H1 (cell line): ENCODE measurements at regions not wholly inside any gene's neighbourhood (a gene's known extent, or its start where the extent isn't known, plus 50 kb on each side); places are given as distances from the start of the nearest gene placed in this dataset.

Experiments used
- CTCF ChIA-PET: fragments of 300-600 bp; sonication (Branson Sonifier 250); formaldehyde crosslinking; loops from one replicate; lab custom pipeline; 2021; ENCODE audit not compliant: partially characterized antibody; lab: Charles Lee
- POLR2A ChIA-PET: fragments of 300-600 bp; sonication (Branson Sonifier 250); formaldehyde crosslinking; loops from one replicate; lab custom pipeline; 2021; ENCODE audit warnings: inconsistent platforms; ENCODE audit not compliant: partially characterized antibody; lab: Charles Lee
- DNase-seq, 2 experiments: peaks; one replicate each; pipeline versions ENCODE4 v3.0.0 to v3.0.0-alpha.2; 2010 to 2022; ENCODE audit warnings: low spot score in 2 of 2, low read depth in 1 of 2, mixed read lengths in 1 of 2
- FAIRE-seq: peaks from 2 replicates; lab custom pipeline; 2011; peaks lifted over from hg19 to GRCh38; lab: Jason Lieb, UNC
- H2AFZ ChIP-seq: 2 replicates; pipeline ENCODE4 v1.8.1; 2012; ENCODE audit warnings: low read length, inconsistent platforms
- H2AK5ac ChIP-seq: 2 replicates; pipeline ENCODE4 v1.6.1; 2013; ENCODE audit warnings: low read depth, low read length
- H2BK120ac ChIP-seq: replicated peaks from 2 replicates; pipeline ENCODE3; 2013; ENCODE audit warnings: low read depth, low read length, inconsistent platforms
- H2BK12ac ChIP-seq: 2 replicates; pipeline ENCODE4 v1.6.1; 2013; ENCODE audit warnings: low read depth, low read length
- H2BK15ac ChIP-seq: 2 replicates; pipeline ENCODE4 v1.6.1; 2013; ENCODE audit warnings: low read length
- H2BK20ac ChIP-seq: 2 replicates; pipeline ENCODE4 v1.6.1; 2013; ENCODE audit warnings: low read length
- H2BK5ac ChIP-seq: 2 replicates; pipeline ENCODE4 v1.6.1; 2013; ENCODE audit warnings: low read depth, low read length
- H3K14ac ChIP-seq: 2 replicates; pipeline ENCODE4 v1.6.1; 2013; ENCODE audit warnings: inconsistent platforms; ENCODE audit not compliant: insufficient read length
- H3K18ac ChIP-seq: 2 replicates; pipeline ENCODE4 v1.6.1; 2013; ENCODE audit warnings: low read length; ENCODE audit errors: extremely low read depth
- H3K23ac ChIP-seq: 2 replicates; pipeline ENCODE4 v1.6.1; 2013; ENCODE audit warnings: inconsistent platforms; ENCODE audit not compliant: insufficient read length
- H3K23me2 ChIP-seq: 2 replicates; pipeline ENCODE4 v1.6.1; 2013; ENCODE audit warnings: low read depth, low read length
- H3K27ac ChIP-seq: 2 replicates; pipeline ENCODE4 v1.6.1; 2011; ENCODE audit warnings: low read depth, low read length, inconsistent platforms
- H3K27me3 ChIP-seq, 4 experiments: replicated peaks in 1 of 4; 1 replicate in 1 of 4; 2 replicates in 3 of 4; pipeline versions ENCODE4 v1.6.1 to v1.8.1; 2011 to 2013; ENCODE audit warnings: low read length in 3 of 4, mild to moderate bottlenecking in 3 of 4, inconsistent platforms in 2 of 4, mixed read lengths in 2 of 4, moderate library complexity in 1 of 4; ENCODE audit not compliant: control insufficient read depth in 3 of 4, insufficient read depth in 3 of 4; ENCODE audit errors: extremely low read depth in 1 of 4
- H3K36me3 ChIP-seq, 4 experiments: 2 replicates each; pipeline versions ENCODE4 v1.6.1 to v1.8.1; 2011 to 2013; ENCODE audit warnings: mild to moderate bottlenecking in 4 of 4, low read length in 3 of 4, moderate library complexity in 2 of 4, control low read depth in 1 of 4, inconsistent platforms in 1 of 4; ENCODE audit not compliant: insufficient read depth in 4 of 4, control insufficient read depth in 2 of 4
- H3K4ac ChIP-seq: replicated peaks from 2 replicates; pipeline ENCODE3; 2013; ENCODE audit warnings: low read length, low read depth, mixed read lengths, inconsistent platforms; ENCODE audit not compliant: insufficient read length
- H3K4me1 ChIP-seq, 4 experiments: replicated peaks in 1 of 4; 1 replicate in 1 of 4; 2 replicates in 3 of 4; pipeline versions ENCODE4 v1.6.1 to v1.8.1; 2011 to 2013; ENCODE audit warnings: low read length in 3 of 4, inconsistent platforms in 2 of 4, mixed read lengths in 1 of 4; ENCODE audit not compliant: insufficient read depth in 4 of 4, control insufficient read depth in 3 of 4
- H3K4me2 ChIP-seq, 2 experiments: 2 replicates each; pipeline versions ENCODE4 v1.6.1 to v1.8.1; 2011 to 2013; ENCODE audit warnings: low read depth in 2 of 2, low read length in 2 of 2, control low read depth in 1 of 2, inconsistent platforms in 1 of 2, mild to moderate bottlenecking in 1 of 2; ENCODE audit not compliant: insufficient read depth in 1 of 2
- H3K4me3 ChIP-seq, 4 experiments: fragments of 200-600, 300-600 bp in 1 of 4; sonication (generic), shearing (Covaris generic), sonication (Bioruptor Twin) in 1 of 4; 2 replicates each; pipeline versions ENCODE4 v1.5.1 to v1.8.1; 2011 to 2016; ENCODE audit warnings: low read length in 4 of 4, low read depth in 3 of 4, control low read depth in 2 of 4, inconsistent platforms in 2 of 4, mild to moderate bottlenecking in 2 of 4, mixed read lengths in 1 of 4, moderate library complexity in 1 of 4; ENCODE audit not compliant: insufficient read depth in 2 of 4; ENCODE audit errors: extremely low read depth in 1 of 4
- H3K56ac ChIP-seq: replicated peaks from 2 replicates; pipeline ENCODE3; 2013; ENCODE audit warnings: low read depth, mild to moderate bottlenecking, mixed read lengths, low read length, inconsistent platforms; ENCODE audit not compliant: insufficient read length
- H3K79me1 ChIP-seq: 2 replicates; pipeline ENCODE4 v1.6.1; 2013; ENCODE audit warnings: low read depth, low read length, control low read depth
- H3K79me2 ChIP-seq, 2 experiments: 2 replicates each; pipeline versions ENCODE4 v1.6.1 to v1.8.1; 2012 to 2013; ENCODE audit warnings: low read length in 2 of 2, mild to moderate bottlenecking in 2 of 2, inconsistent platforms in 1 of 2; ENCODE audit not compliant: insufficient read depth in 2 of 2, control insufficient read depth in 1 of 2
- H3K9ac ChIP-seq, 4 experiments: replicated peaks in 1 of 4; 1 replicate in 1 of 4; 2 replicates in 3 of 4; pipeline versions ENCODE4 v1.6.1 to v1.8.1; 2011 to 2013; ENCODE audit warnings: low read depth in 3 of 4, low read length in 3 of 4, control low read depth in 2 of 4, mild to moderate bottlenecking in 2 of 4, moderate library complexity in 2 of 4, inconsistent platforms in 1 of 4; ENCODE audit errors: extremely low read depth in 1 of 4
- H3K9me3 ChIP-seq, 2 experiments: 2 replicates each; pipeline versions ENCODE4 v1.6.1 to v1.8.1; 2012 to 2013; ENCODE audit warnings: mild to moderate bottlenecking in 2 of 2, moderate library complexity in 2 of 2, control low read depth in 1 of 2, inconsistent platforms in 1 of 2, low read depth in 1 of 2, low read length in 1 of 2, mixed read lengths in 1 of 2; ENCODE audit not compliant: insufficient read depth in 2 of 2
- H4K20me1 ChIP-seq, 2 experiments: replicated peaks in 1 of 2; 2 replicates each; pipeline versions ENCODE3 to v1.8.1; 2011 to 2013; ENCODE audit warnings: inconsistent platforms in 2 of 2, low read length in 2 of 2, mild to moderate bottlenecking in 1 of 2; ENCODE audit not compliant: insufficient read depth in 2 of 2, control insufficient read depth in 1 of 2
- H4K5ac ChIP-seq: 2 replicates; pipeline ENCODE4 v1.6.1; 2013; ENCODE audit warnings: low read length, low read depth, mixed read lengths, inconsistent platforms; ENCODE audit not compliant: insufficient read length
- H4K8ac ChIP-seq: 2 replicates; pipeline ENCODE4 v1.8.0; 2013; ENCODE audit warnings: mild to moderate bottlenecking, moderate library complexity, low read length, inconsistent platforms; ENCODE audit not compliant: insufficient read depth; ENCODE audit errors: extremely low read depth
- H4K91ac ChIP-seq: replicated peaks from 2 replicates; pipeline ENCODE3; 2013; ENCODE audit warnings: low read length, mixed read lengths, inconsistent platforms; ENCODE audit not compliant: insufficient read length
- ATF3 ChIP-seq: IDR thresholded peaks from 2 replicates; pipeline ENCODE4 v1.6.1; 2011; ENCODE audit warnings: low read depth, mild to moderate bottlenecking, low read length; ENCODE audit not compliant: insufficient read depth
- BRCA1 ChIP-seq: IDR thresholded peaks from 2 replicates; pipeline ENCODE4 v1.6.1; 2012; ENCODE audit warnings: low read depth, low read length, improper control_type of control experiment
- CHD2 ChIP-seq: IDR thresholded peaks from 2 replicates; pipeline ENCODE4 v1.6.1; 2012; ENCODE audit warnings: low read length, improper control_type of control experiment
- EGR1 ChIP-seq: IDR thresholded peaks from 2 replicates; pipeline ENCODE4 v1.6.1; 2011; ENCODE audit warnings: low read depth, low read length, borderline replicate concordance
- EZH2 ChIP-seq: fragments of 200-600 bp; sonication (generic); IDR thresholded peaks from 2 replicates; pipeline ENCODE4 v1.7.1; 2012; ENCODE audit warnings: low read depth, mild to moderate bottlenecking, moderate library complexity, low read length, inconsistent platforms; ENCODE audit not compliant: severe bottlenecking
- FOSL1 ChIP-seq: IDR thresholded peaks from 2 replicates; pipeline ENCODE4 v1.6.1; 2011; ENCODE audit warnings: mild to moderate bottlenecking, low read depth, low read length, moderate library complexity; ENCODE audit not compliant: insufficient read depth
- JUN ChIP-seq: IDR thresholded peaks from 2 replicates; pipeline ENCODE4 v1.6.1; 2011; ENCODE audit warnings: low read depth, mild to moderate bottlenecking, improper control_type of control experiment, low read length
- KDM1A ChIP-seq: fragments of 200-600, 300-600 bp; sonication (generic); IDR thresholded peaks from 2 replicates; pipeline ENCODE4 v1.7.1; 2016; ENCODE audit warnings: mild to moderate bottlenecking, low read length, borderline replicate concordance
- MAFK ChIP-seq: IDR thresholded peaks from 2 replicates; pipeline ENCODE4 v1.6.1; 2012; ENCODE audit warnings: low read depth, mild to moderate bottlenecking, improper control_type of control experiment, low read length
- POU5F1 ChIP-seq: IDR thresholded peaks from 2 replicates; pipeline ENCODE4 v1.6.1; 2011; ENCODE audit warnings: low read depth, mild to moderate bottlenecking, low read length, moderate library complexity
- SP4 ChIP-seq: IDR thresholded peaks from 2 replicates; pipeline ENCODE4 v1.6.1; 2012; ENCODE audit warnings: low read length, inconsistent platforms
- SRF ChIP-seq: IDR thresholded peaks from 2 replicates; pipeline ENCODE4 v1.6.1; 2011; ENCODE audit warnings: mild to moderate bottlenecking, low read depth, low read length, moderate library complexity
- TBP ChIP-seq: IDR thresholded peaks from 2 replicates; pipeline ENCODE4 v1.6.1; 2011; ENCODE audit warnings: low read depth, low read length, improper control_type of control experiment
- YY1 ChIP-seq: IDR thresholded peaks from 2 replicates; pipeline ENCODE4 v1.6.1; 2011; ENCODE audit warnings: low read depth, mild to moderate bottlenecking, low read length
- WGBS, 2 experiments: shearing (Covaris generic) in 1 of 2; methylation state at CpG; one replicate each; pipeline versions ENCODE4 v1.1.6 to v1.1.7; 2013 to 2015; ENCODE audit warnings: low lambda C conversion rate in 2 of 2, mixed read lengths in 2 of 2, inconsistent platforms in 1 of 2, low coverage in 1 of 2, missing lambda C conversion rate in 1 of 2; ENCODE audit not compliant: insufficient replicate concordance in 2 of 2, insufficient coverage in 1 of 2, insufficient read length in 1 of 2; ENCODE audit errors: extremely low coverage in 1 of 2, missing lambda C conversion rate in 1 of 2; 5-methylcytosine and 5-hydroxymethylcytosine counted together
- TF ChIP-seq, protein P1 (sequence below): IDR thresholded peaks from 2 replicates; pipeline ENCODE4 v1.6.1; 2011; ENCODE audit warnings: low read length, improper control_type of control experiment

DNA sequence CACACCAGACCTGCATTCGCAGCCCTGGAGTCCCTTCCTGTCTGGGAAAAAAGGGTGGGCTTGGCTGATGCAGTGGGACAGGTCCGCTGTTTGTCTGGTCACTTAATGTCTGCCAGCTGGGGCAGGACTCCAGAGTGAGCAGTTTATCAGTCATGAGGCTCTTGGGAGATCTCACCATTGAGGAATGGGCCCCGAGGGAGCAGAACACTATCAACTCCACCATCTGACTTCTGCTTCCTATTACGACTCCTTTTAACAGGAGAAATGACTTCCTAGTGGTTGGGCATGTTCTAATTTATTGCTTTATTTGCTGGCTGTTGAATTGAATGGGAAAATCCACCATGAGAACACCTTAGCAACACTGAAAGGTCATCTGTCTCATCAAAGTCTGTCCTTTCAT is 182.5 kb upstream of the RASSF8 start:
- peak overlapping the region; percentile 40; the same call in 1 of the 2 replicates for H2AFZ ChIP-seq
- no peaks in the 10 kb centered on the region for H4K20me1 ChIP-seq
- H3K9ac ChIP-seq = no peak overlapping the region
- no peak overlapping the region for H4K8ac ChIP-seq
- 84% methylated on average over 4 of the region's 4 CpGs; no CpG with 5 or more reads in 1 of the 2 experiments for whole genome bisulfite sequencing, 2 experiments
- H3K18ac ChIP-seq = no peak overlapping the region
- no peak overlapping the region for H2BK15ac ChIP-seq
- no peaks in the 10 kb centered on the region for H3K79me1 ChIP-seq
- H3K23ac ChIP-seq = no peak overlapping the region
- no peak overlapping the region for H4K5ac ChIP-seq
- H3K79me2 ChIP-seq = no peaks in the 10 kb centered on the region
- H3K14ac ChIP-seq = no peak overlapping the region
- no peak overlapping the region for H3K56ac ChIP-seq
- H3K36me3 ChIP-seq = no peaks in the 10 kb centered on the region
- H3K4me1 ChIP-seq = no peaks in the 10 kb centered on the region; a peak in 1 of 7 replicates
- ChIA-PET CTCF (interaction anchor here (1.2 kb wide), 1 partner anchor 55 kb away, joined by 3 read pairs; no protein-coding TSS in a partner anchor), POLR2A (no interaction called here)
- H2BK120ac ChIP-seq = no peak overlapping the region
- no peak overlapping the region for H4K91ac ChIP-seq
- no peak overlapping the region for H2BK20ac ChIP-seq
- H3K4ac ChIP-seq = no peak overlapping the region
- H3K23me2 ChIP-seq = no peaks in the 10 kb centered on the region
- no peak overlapping the region for H3K4me2 ChIP-seq
- FAIRE-seq = no peak
- no peak overlapping the region for H3K27ac ChIP-seq
- no peaks in the 10 kb centered on the region for H3K27me3 ChIP-seq
- H3K9me3 ChIP-seq = no peaks in the 10 kb centered on the region
- H2AK5ac ChIP-seq = no peak overlapping the region
- H2BK12ac ChIP-seq = no peak overlapping the region
- H3K4me3 ChIP-seq = no peak overlapping the region
- no peak overlapping the region for H2BK5ac ChIP-seq
- no peak for TF ChIP-seq EGR1
- no peak for TF ChIP-seq JUN
- TF ChIP-seq POU5F1 = no peak
- TF ChIP-seq CHD2 = no peak
- TF ChIP-seq, protein P1, sequence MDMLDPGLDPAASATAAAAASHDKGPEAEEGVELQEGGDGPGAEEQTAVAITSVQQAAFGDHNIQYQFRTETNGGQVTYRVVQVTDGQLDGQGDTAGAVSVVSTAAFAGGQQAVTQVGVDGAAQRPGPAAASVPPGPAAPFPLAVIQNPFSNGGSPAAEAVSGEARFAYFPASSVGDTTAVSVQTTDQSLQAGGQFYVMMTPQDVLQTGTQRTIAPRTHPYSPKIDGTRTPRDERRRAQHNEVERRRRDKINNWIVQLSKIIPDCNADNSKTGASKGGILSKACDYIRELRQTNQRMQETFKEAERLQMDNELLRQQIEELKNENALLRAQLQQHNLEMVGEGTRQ = no peak
- TF ChIP-seq BRCA1 = no peak
- no peak for TF ChIP-seq EZH2
- no peak for TF ChIP-seq MAFK
- no peak for TF ChIP-seq TBP
- no peak for TF ChIP-seq SP4
- no peak for TF ChIP-seq KDM1A
- no peak for TF ChIP-seq YY1
- TF ChIP-seq SRF = no peak
- no peak for TF ChIP-seq FOSL1
- no peak for TF ChIP-seq ATF3
- no peak for DNase-seq
